Liver (tissue), 8 donors: ENCODE measurements at regions not wholly inside any gene's neighbourhood (a gene's known extent, or its start where the extent isn't known, plus 50 kb on each side); places are given as distances from the start of the nearest gene placed in this dataset.

ENCODE experiments used
- DNase-seq: peaks from one replicate; pipeline ENCODE4 v3.0.0-alpha.2; 2017; ENCODE audit warnings: low spot score
- H3K27ac ChIP-seq, 2 donors: one replicate each; pipeline ENCODE4 v1.7.0; 2013; ENCODE audit warnings: inconsistent platforms in 2 of 2, low read length in 2 of 2, control low read depth in 1 of 2, low read depth in 1 of 2, mild to moderate bottlenecking in 1 of 2
- H3K27me3 ChIP-seq, 4 donors: one replicate each; pipeline versions ENCODE4 v1.6.1 to v1.7.0; 2013; ENCODE audit warnings: low read length in 3 of 4, inconsistent platforms in 1 of 4, mild to moderate bottlenecking in 1 of 4, moderate library complexity in 1 of 4; ENCODE audit not compliant: control insufficient read depth in 4 of 4, insufficient read depth in 4 of 4
- H3K36me3 ChIP-seq, 4 donors: one replicate each; pipeline versions ENCODE4 v1.6.1 to v1.7.0; 2013; ENCODE audit warnings: low read length in 3 of 4, mild to moderate bottlenecking in 3 of 4, low read depth in 1 of 4, moderate library complexity in 1 of 4; ENCODE audit not compliant: control insufficient read depth in 4 of 4, insufficient read depth in 3 of 4
- H3K4me1 ChIP-seq, 4 donors: one replicate each; pipeline versions ENCODE4 v1.6.1 to v1.7.0; 2013; ENCODE audit warnings: low read length in 3 of 4, mild to moderate bottlenecking in 3 of 4, moderate library complexity in 1 of 4; ENCODE audit not compliant: control insufficient read depth in 4 of 4, insufficient read depth in 4 of 4
- H3K4me3 ChIP-seq, 3 donors: one replicate each; pipeline versions ENCODE4 v1.6.1 to v1.7.0; 2013; ENCODE audit warnings: low read length in 3 of 3, control low read depth in 1 of 3, low read depth in 1 of 3, mild to moderate bottlenecking in 1 of 3
- H3K9ac ChIP-seq, 2 donors: one replicate each; pipeline ENCODE4 v1.7.0; 2013; ENCODE audit warnings: low read length in 2 of 2, mild to moderate bottlenecking in 2 of 2, moderate library complexity in 2 of 2, control low read depth in 1 of 2, low read depth in 1 of 2
- H3K9me3 ChIP-seq, 4 donors: one replicate each; pipeline versions ENCODE4 v1.6.1 to v1.7.0; 2013; ENCODE audit warnings: low read length in 3 of 4; ENCODE audit not compliant: control insufficient read depth in 4 of 4
- FOXA1 ChIP-seq: IDR thresholded peaks from 2 replicates; pipeline ENCODE4 v1.6.1; 2016; ENCODE audit warnings: antibody characterized with exemption
- FOXA2 ChIP-seq: IDR thresholded peaks from 2 replicates; pipeline ENCODE4 v1.6.1; 2016; ENCODE audit warnings: antibody characterized with exemption
- GABPA ChIP-seq, 2 donors: IDR thresholded peaks in 1 of 2; conservative IDR thresholded peaks in 1 of 2; 2 replicates each; pipeline ENCODE4 v1.6.1; 2016; ENCODE audit warnings: antibody characterized with exemption in 2 of 2, mild to moderate bottlenecking in 1 of 2, moderate library complexity in 1 of 2
- HNF4A ChIP-seq, 2 donors: conservative IDR thresholded peaks; 2 replicates each; pipeline ENCODE4 v1.6.1; 2016; ENCODE audit warnings: antibody characterized with exemption in 2 of 2, mild to moderate bottlenecking in 2 of 2
- HNF4G ChIP-seq: IDR thresholded peaks from 2 replicates; pipeline ENCODE4 v1.6.1; 2016; ENCODE audit warnings: antibody characterized with exemption
- JUND ChIP-seq, 2 donors: IDR thresholded peaks; 2 replicates each; pipeline ENCODE4 v1.6.1; 2016; ENCODE audit warnings: antibody characterized with exemption in 2 of 2
- NR2F2 ChIP-seq: IDR thresholded peaks from 2 replicates; pipeline ENCODE4 v1.6.1; 2016; ENCODE audit warnings: antibody characterized with exemption
- RAD21 ChIP-seq, 2 donors: IDR thresholded peaks; 2 replicates each; pipeline ENCODE4 v1.6.1; 2016; ENCODE audit warnings: antibody characterized with exemption in 2 of 2, mild to moderate bottlenecking in 2 of 2
- RXRA ChIP-seq, 2 donors: IDR thresholded peaks; 2 replicates each; pipeline ENCODE4 v1.6.1; 2017 to 2018; ENCODE audit warnings: antibody characterized with exemption in 2 of 2, mild to moderate bottlenecking in 1 of 2
- SP1 ChIP-seq: IDR thresholded peaks from 2 replicates; pipeline ENCODE4 v1.6.1; 2018; ENCODE audit warnings: antibody characterized with exemption, mild to moderate bottlenecking
- YY1 ChIP-seq: IDR thresholded peaks from 2 replicates; pipeline ENCODE4 v1.6.1; 2016; ENCODE audit warnings: antibody characterized with exemption, mild to moderate bottlenecking
- WGBS: extraction: QIAGEN DNeasy Blood & Tissue Kit; methylation state at CpG from one replicate; pipeline ENCODE4 v1.1.7; 2013; 5-methylcytosine and 5-hydroxymethylcytosine counted together
- TF ChIP-seq, protein P1 (sequence below): IDR thresholded peaks from 2 replicates; pipeline ENCODE4 v1.6.1; 2016; ENCODE audit warnings: antibody characterized with exemption
- TF ChIP-seq, protein P2 (sequence below): fragments of 150-350 bp; IDR thresholded peaks from 2 replicates; pipeline ENCODE4 v1.5.1; 2017; ENCODE audit warnings: improper control_type of control experiment, low read depth, low read length; ENCODE audit not compliant: missing input control
- TF ChIP-seq, protein P3 (sequence below): IDR thresholded peaks from 2 replicates; pipeline ENCODE4 v1.6.1; 2016; ENCODE audit warnings: antibody characterized with exemption
- TF ChIP-seq, protein P4 (sequence below): IDR thresholded peaks from 2 replicates; pipeline ENCODE4 v1.6.1; 2016; ENCODE audit warnings: antibody characterized with exemption, mild to moderate bottlenecking
- donor health status: healthy.
- donor health status: healthy.
- donor health status: healthy.
- donor health status: healthy.
- donor health status: healthy.

DNA sequence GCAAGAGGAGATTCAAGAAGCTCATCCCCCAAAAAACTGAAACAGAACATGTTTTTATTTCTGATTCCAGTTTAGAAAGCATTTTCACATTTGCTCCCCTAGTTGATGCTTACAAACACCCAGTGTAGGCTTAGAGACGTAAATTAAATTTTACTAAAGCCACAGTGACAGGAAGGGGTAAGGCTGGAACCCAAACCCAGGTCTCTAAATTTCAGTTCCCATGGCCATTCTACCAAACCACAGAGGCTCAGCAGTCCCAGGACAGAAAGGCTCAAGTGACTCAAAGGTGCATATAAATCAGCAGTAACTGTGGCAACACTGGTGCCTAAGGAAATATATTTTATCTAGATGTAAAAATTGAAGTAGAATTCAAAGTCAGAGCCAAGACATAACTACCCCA is 128.7 kb downstream of the CEP120 start:
- Histone ChIP-seq H3K36me3 (no peaks in the 10 kb centered on the region), H3K4me3 (no peak overlapping the region), H3K27ac (no peak overlapping the region), H3K9ac (no peak overlapping the region), H3K4me1 (no peaks in the 10 kb centered on the region), H3K9me3 (no peaks in the 10 kb centered on the region), H3K27me3 (peaks cover 0 to 5% (median 0%) of the 10 kb centered on the region in 4 donors)
- no peak for DNase-seq
- TF ChIP-seq RAD21 (IDR thresholded peaks at IDR 0.05) (no peak), JUND (IDR thresholded peaks at IDR 0.05) (no peak), NR2F2 (no peak), HNF4A (conservative IDR thresholded peaks at IDR 0.05) (no peak), GABPA (IDR thresholded peaks at IDR 0.05 in 1 of 2, conservative IDR thresholded peaks at IDR 0.05 in 1 of 2) (no peak), FOXA2 (no peak)
- 78% methylated on average over 1 of the region's 1 CpG for WGBS

- peaks cover 0 to 5% (median 2%) of the 10 kb centered on the region in 4 donors for H3K4me1 ChIP-seq
- H3K9ac ChIP-seq = no peak overlapping the region
- H3K9me3 ChIP-seq = no peaks in the 10 kb centered on the region
- no peak overlapping the region for H3K4me3 ChIP-seq
- DNase-seq = no peak
- H3K27ac ChIP-seq = no peak overlapping the region
- H3K36me3 ChIP-seq = no peaks in the 10 kb centered on the region
- no peak for TF ChIP-seq YY1
- no peak for TF ChIP-seq RXRA (IDR thresholded peaks at IDR 0.05)
- TF ChIP-seq, protein P1, sequence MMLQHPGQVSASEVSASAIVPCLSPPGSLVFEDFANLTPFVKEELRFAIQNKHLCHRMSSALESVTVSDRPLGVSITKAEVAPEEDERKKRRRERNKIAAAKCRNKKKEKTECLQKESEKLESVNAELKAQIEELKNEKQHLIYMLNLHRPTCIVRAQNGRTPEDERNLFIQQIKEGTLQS = no peak
- no peak for TF ChIP-seq NR2F2
- TF ChIP-seq, protein P2, sequence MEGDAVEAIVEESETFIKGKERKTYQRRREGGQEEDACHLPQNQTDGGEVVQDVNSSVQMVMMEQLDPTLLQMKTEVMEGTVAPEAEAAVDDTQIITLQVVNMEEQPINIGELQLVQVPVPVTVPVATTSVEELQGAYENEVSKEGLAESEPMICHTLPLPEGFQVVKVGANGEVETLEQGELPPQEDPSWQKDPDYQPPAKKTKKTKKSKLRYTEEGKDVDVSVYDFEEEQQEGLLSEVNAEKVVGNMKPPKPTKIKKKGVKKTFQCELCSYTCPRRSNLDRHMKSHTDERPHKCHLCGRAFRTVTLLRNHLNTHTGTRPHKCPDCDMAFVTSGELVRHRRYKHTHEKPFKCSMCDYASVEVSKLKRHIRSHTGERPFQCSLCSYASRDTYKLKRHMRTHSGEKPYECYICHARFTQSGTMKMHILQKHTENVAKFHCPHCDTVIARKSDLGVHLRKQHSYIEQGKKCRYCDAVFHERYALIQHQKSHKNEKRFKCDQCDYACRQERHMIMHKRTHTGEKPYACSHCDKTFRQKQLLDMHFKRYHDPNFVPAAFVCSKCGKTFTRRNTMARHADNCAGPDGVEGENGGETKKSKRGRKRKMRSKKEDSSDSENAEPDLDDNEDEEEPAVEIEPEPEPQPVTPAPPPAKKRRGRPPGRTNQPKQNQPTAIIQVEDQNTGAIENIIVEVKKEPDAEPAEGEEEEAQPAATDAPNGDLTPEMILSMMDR = no peak
- TF ChIP-seq, protein P3, sequence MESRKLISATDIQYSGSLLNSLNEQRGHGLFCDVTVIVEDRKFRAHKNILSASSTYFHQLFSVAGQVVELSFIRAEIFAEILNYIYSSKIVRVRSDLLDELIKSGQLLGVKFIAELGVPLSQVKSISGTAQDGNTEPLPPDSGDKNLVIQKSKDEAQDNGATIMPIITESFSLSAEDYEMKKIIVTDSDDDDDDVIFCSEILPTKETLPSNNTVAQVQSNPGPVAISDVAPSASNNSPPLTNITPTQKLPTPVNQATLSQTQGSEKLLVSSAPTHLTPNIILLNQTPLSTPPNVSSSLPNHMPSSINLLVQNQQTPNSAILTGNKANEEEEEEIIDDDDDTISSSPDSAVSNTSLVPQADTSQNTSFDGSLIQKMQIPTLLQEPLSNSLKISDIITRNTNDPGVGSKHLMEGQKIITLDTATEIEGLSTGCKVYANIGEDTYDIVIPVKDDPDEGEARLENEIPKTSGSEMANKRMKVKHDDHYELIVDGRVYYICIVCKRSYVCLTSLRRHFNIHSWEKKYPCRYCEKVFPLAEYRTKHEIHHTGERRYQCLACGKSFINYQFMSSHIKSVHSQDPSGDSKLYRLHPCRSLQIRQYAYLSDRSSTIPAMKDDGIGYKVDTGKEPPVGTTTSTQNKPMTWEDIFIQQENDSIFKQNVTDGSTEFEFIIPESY = no peak
- TF ChIP-seq, protein P4, sequence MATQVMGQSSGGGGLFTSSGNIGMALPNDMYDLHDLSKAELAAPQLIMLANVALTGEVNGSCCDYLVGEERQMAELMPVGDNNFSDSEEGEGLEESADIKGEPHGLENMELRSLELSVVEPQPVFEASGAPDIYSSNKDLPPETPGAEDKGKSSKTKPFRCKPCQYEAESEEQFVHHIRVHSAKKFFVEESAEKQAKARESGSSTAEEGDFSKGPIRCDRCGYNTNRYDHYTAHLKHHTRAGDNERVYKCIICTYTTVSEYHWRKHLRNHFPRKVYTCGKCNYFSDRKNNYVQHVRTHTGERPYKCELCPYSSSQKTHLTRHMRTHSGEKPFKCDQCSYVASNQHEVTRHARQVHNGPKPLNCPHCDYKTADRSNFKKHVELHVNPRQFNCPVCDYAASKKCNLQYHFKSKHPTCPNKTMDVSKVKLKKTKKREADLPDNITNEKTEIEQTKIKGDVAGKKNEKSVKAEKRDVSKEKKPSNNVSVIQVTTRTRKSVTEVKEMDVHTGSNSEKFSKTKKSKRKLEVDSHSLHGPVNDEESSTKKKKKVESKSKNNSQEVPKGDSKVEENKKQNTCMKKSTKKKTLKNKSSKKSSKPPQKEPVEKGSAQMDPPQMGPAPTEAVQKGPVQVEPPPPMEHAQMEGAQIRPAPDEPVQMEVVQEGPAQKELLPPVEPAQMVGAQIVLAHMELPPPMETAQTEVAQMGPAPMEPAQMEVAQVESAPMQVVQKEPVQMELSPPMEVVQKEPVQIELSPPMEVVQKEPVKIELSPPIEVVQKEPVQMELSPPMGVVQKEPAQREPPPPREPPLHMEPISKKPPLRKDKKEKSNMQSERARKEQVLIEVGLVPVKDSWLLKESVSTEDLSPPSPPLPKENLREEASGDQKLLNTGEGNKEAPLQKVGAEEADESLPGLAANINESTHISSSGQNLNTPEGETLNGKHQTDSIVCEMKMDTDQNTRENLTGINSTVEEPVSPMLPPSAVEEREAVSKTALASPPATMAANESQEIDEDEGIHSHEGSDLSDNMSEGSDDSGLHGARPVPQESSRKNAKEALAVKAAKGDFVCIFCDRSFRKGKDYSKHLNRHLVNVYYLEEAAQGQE = no peak
- TF ChIP-seq RAD21 (IDR thresholded peaks at IDR 0.05) = no peak
- no peak for TF ChIP-seq FOXA1
- no peak for TF ChIP-seq HNF4A (conservative IDR thresholded peaks at IDR 0.05)
- no peak for TF ChIP-seq HNF4G
- TF ChIP-seq GABPA (IDR thresholded peaks at IDR 0.05 in 1 of 2, conservative IDR thresholded peaks at IDR 0.05 in 1 of 2) = no peak
- TF ChIP-seq FOXA2 = no peak
- no peak for TF ChIP-seq SP1
- peaks cover 0 to 11% (median 3%) of the 10 kb centered on the region in 4 donors for H3K27me3 ChIP-seq
Observed at GRCh38 chr5:123289210-123289609, 134.0 kb downstream of the CEP120 start.
